ENCODE measurements at regions not wholly inside any gene's neighbourhood (a gene's known extent, or its start where the extent isn't known, plus 50 kb on each side); places are given as distances from the start of the nearest gene placed in this dataset.

DNA sequence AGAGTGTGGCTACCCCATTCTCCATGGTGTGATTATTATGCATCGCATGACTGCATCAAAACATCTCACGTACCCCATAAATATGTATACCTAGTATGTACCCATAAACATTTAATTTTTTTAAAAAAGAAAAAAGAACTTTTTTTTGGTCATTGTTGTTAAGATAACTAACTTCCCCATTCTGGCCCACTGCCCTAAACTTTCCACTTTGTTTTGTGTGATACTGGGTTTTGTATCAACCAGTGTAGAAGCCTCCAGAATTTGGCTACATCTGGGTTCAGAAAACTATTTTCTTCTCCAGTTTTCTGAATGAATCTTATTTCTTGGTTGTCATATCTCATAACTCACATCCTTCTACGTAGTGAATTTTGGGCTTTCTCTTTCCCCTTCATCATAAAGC, 62.3 kb upstream of the NABP1 start:
- TF ChIP-seq, protein P1, sequence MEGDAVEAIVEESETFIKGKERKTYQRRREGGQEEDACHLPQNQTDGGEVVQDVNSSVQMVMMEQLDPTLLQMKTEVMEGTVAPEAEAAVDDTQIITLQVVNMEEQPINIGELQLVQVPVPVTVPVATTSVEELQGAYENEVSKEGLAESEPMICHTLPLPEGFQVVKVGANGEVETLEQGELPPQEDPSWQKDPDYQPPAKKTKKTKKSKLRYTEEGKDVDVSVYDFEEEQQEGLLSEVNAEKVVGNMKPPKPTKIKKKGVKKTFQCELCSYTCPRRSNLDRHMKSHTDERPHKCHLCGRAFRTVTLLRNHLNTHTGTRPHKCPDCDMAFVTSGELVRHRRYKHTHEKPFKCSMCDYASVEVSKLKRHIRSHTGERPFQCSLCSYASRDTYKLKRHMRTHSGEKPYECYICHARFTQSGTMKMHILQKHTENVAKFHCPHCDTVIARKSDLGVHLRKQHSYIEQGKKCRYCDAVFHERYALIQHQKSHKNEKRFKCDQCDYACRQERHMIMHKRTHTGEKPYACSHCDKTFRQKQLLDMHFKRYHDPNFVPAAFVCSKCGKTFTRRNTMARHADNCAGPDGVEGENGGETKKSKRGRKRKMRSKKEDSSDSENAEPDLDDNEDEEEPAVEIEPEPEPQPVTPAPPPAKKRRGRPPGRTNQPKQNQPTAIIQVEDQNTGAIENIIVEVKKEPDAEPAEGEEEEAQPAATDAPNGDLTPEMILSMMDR (IDR thresholded peaks at IDR 0.05; ENCODE audit: low read depth, low read length) = no peak
- no peak for TF ChIP-seq EZH2phosphoT487 (IDR thresholded peaks at IDR 0.05; ENCODE audit: low read depth)

Data from OCI-LY3 (cell line).